Ishikawa (cell line): ENCODE measurements at regions not wholly inside any gene's neighbourhood (a gene's known extent, or its start where the extent isn't known, plus 50 kb on each side); places are given as distances from the start of the nearest gene placed in this dataset.

Source experiments
- CEBPB ChIP-seq: IDR thresholded peaks from 2 replicates; pipeline ENCODE4 v1.6.1; 2012
- CREB1 ChIP-seq: IDR thresholded peaks from 2 replicates; pipeline ENCODE4 v1.6.1; 2012; ENCODE audit warnings: low read depth
- EGR1 ChIP-seq: IDR thresholded peaks from 2 replicates; pipeline ENCODE4 v1.6.1; 2012
- EP300 ChIP-seq: IDR thresholded peaks from 2 replicates; pipeline ENCODE4 v1.6.1; 2012; ENCODE audit warnings: borderline replicate concordance
- FOXM1 ChIP-seq: IDR thresholded peaks from 2 replicates; pipeline ENCODE4 v1.6.1; 2012; ENCODE audit warnings: low read depth, borderline replicate concordance
- NFIC ChIP-seq: IDR thresholded peaks from 2 replicates; pipeline ENCODE4 v1.6.1; 2012
- RAD21 ChIP-seq: IDR thresholded peaks from 2 replicates; pipeline ENCODE4 v1.6.1; 2012; ENCODE audit warnings: low read depth
- TAF1 ChIP-seq: IDR thresholded peaks from 2 replicates; pipeline ENCODE4 v1.6.1; 2012; ENCODE audit warnings: low read depth, mild to moderate bottlenecking
- TCF12 ChIP-seq: IDR thresholded peaks from 2 replicates; pipeline ENCODE4 v1.6.1; 2012; ENCODE audit warnings: low read depth
- TEAD4 ChIP-seq: IDR thresholded peaks from 2 replicates; pipeline ENCODE4 v1.6.1; 2012
- USF1 ChIP-seq: IDR thresholded peaks from 2 replicates; pipeline ENCODE4 v1.6.1; 2012
- YY1 ChIP-seq: IDR thresholded peaks from 2 replicates; pipeline ENCODE4 v1.6.1; 2012; ENCODE audit warnings: low read depth
- ZBTB7A ChIP-seq: IDR thresholded peaks from 2 replicates; pipeline ENCODE4 v1.6.1; 2012; ENCODE audit warnings: low read depth
- TF ChIP-seq, protein P1 (sequence below): IDR thresholded peaks from 2 replicates; pipeline ENCODE4 v1.6.1; 2012
- TF ChIP-seq, protein P2 (sequence below): IDR thresholded peaks from 2 replicates; pipeline ENCODE4 v1.6.1; 2012; ENCODE audit warnings: low read depth, mild to moderate bottlenecking

DNA sequence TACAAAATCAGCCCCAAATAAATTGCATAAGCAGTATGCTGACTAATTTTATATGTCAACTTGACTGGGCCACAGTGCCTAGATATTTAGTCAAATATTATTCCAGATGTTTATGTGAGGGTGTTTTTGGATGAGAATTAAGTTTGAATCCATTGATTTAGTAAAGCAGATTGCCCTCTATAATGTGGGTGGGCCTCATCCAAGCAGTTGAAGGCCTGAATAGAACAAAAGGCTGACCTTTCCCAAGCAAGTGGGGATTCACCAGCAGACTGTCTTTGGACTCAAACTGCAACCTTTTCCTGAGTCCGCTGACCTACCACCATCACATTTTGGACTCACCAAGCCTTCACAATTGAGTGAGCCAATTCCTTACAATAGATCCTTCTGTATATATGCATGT lies 186.4 kb downstream of the ARHGAP12 start:
- no peak for TF ChIP-seq YY1
- no peak for TF ChIP-seq EP300
- TF ChIP-seq TAF1, result no peak
- TF ChIP-seq USF1, result no peak
- TF ChIP-seq FOXM1, result no peak
- TF ChIP-seq NFIC, result no peak
- no peak for TF ChIP-seq EGR1
- TF ChIP-seq TEAD4, result no peak

- no peak for TF ChIP-seq FOXM1
- TF ChIP-seq EP300, result no peak
- TF ChIP-seq, protein P1, sequence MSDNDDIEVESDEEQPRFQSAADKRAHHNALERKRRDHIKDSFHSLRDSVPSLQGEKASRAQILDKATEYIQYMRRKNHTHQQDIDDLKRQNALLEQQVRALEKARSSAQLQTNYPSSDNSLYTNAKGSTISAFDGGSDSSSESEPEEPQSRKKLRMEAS, result no peak
- TF ChIP-seq RAD21, result no peak
- no peak for TF ChIP-seq TAF1
- no peak for TF ChIP-seq EGR1
- TF ChIP-seq TCF12, result no peak
- no peak for TF ChIP-seq ZBTB7A
- TF ChIP-seq TEAD4, result no peak
- TF ChIP-seq NFIC, result no peak
These were observed 187.2 kb downstream of the ARHGAP12 start for GRCh38 chr10:31741473-31741872.

- peak; percentile 96 for TF ChIP-seq EP300
- TF ChIP-seq, protein P2, sequence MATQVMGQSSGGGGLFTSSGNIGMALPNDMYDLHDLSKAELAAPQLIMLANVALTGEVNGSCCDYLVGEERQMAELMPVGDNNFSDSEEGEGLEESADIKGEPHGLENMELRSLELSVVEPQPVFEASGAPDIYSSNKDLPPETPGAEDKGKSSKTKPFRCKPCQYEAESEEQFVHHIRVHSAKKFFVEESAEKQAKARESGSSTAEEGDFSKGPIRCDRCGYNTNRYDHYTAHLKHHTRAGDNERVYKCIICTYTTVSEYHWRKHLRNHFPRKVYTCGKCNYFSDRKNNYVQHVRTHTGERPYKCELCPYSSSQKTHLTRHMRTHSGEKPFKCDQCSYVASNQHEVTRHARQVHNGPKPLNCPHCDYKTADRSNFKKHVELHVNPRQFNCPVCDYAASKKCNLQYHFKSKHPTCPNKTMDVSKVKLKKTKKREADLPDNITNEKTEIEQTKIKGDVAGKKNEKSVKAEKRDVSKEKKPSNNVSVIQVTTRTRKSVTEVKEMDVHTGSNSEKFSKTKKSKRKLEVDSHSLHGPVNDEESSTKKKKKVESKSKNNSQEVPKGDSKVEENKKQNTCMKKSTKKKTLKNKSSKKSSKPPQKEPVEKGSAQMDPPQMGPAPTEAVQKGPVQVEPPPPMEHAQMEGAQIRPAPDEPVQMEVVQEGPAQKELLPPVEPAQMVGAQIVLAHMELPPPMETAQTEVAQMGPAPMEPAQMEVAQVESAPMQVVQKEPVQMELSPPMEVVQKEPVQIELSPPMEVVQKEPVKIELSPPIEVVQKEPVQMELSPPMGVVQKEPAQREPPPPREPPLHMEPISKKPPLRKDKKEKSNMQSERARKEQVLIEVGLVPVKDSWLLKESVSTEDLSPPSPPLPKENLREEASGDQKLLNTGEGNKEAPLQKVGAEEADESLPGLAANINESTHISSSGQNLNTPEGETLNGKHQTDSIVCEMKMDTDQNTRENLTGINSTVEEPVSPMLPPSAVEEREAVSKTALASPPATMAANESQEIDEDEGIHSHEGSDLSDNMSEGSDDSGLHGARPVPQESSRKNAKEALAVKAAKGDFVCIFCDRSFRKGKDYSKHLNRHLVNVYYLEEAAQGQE, result no peak
- TF ChIP-seq TEAD4, result peak; percentile 83
- no peak for TF ChIP-seq TAF1
- TF ChIP-seq, protein P1, result peak; percentile 34; the same call in 1 of the 2 replicates
- no peak for TF ChIP-seq YY1
- peak; percentile 10; the same call in 1 of the 2 replicates for TF ChIP-seq RAD21
- TF ChIP-seq FOXM1, result peak; percentile 93
- TF ChIP-seq ZBTB7A, result no peak
- peak; percentile 93 for TF ChIP-seq TCF12
- TF ChIP-seq EGR1, result no peak
- TF ChIP-seq CEBPB, result no peak
- TF ChIP-seq CREB1, result no peak
- TF ChIP-seq NFIC, result peak; percentile 84
- TF ChIP-seq USF1, result no peak
These were observed 188.9 kb downstream of the ARHGAP12 start for GRCh38 chr10:31739711-31740110.

DNA sequence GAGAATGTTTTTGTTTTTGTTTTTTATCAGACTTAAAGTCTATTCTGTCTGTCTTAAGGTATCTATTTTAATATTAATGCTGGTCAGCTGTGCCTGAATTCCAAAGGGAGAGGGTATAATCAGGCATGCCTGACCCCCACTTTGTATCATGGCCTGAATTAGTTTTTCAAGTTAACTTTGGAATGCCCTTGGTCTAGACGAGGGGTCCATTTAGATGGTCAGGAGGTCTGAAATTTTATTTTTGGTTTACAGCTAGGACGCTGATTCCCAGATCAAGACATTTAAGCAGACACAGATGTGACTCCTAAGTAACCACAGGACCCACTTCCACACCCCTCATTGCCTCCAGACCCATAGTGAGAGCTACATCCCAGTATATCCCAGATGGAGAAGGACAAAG lies 189.5 kb downstream of the ARHGAP12 start:
- TF ChIP-seq EP300 (no peak), TCF12 (no peak), USF1 (no peak), TEAD4 (no peak), ZBTB7A (no peak), TAF1 (no peak), RAD21 (no peak), CEBPB (no peak), YY1 (no peak), CREB1 (no peak), FOXM1 (no peak)
- TF ChIP-seq, protein P2, result no peak

DNA sequence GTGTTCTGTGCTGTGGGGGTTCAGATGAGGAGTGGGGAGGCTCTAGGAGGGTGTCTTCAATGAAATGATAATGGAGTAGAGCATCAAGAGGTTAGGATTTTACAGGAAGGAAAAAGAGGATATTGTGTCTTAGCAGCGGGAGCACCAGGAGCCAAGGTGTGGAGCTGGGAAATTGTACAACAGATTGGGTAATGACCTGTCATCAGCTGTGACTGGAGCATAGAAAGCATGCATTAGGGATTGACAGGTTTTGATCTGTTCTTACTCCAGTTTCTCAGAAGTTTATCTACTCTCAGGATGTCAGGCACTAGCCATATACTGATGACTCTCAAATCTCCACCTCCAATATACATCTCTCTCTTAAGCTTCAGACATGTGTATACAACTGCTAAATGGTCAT lies 196.9 kb downstream of the ARHGAP12 start:
- TF ChIP-seq, protein P1, result no peak
- TF ChIP-seq FOXM1 (no peak), ZBTB7A (no peak), EP300 (no peak), TEAD4 (no peak), USF1 (no peak), NFIC (no peak), CEBPB (no peak), EGR1 (no peak), CREB1 (no peak), YY1 (no peak), RAD21 (no peak), TAF1 (no peak), TCF12 (no peak)
- TF ChIP-seq, protein P2, result no peak
